ENCODE measurements at regions not wholly inside any gene's neighbourhood (a gene's known extent, or its start where the extent isn't known, plus 50 kb on each side); places are given as distances from the start of the nearest gene placed in this dataset.

GRCh38 chr1:170250531-170251276, 104.9 kb downstream of the NTMT2 start:
- in situ Hi-C loops (cut with MboI; ENCODE audit: low sequenced_read_pairs), result no loop called here
- no peak overlapping the region for H3K4me3 ChIP-seq
- H3K9me3 ChIP-seq, result peaks cover 4% of the 10 kb centered on the region; the same call in 1 of the 2 replicates
- DNase-seq (ENCODE audit: low spot score in 2 of 2), result no peak
- H3K4me1 ChIP-seq, result no peaks in the 10 kb centered on the region
- no peaks in the 10 kb centered on the region for H3K27me3 ChIP-seq (ENCODE audit: low read depth)
- no peaks in the 10 kb centered on the region for H3K36me3 ChIP-seq (replicated peaks)

DNA sequence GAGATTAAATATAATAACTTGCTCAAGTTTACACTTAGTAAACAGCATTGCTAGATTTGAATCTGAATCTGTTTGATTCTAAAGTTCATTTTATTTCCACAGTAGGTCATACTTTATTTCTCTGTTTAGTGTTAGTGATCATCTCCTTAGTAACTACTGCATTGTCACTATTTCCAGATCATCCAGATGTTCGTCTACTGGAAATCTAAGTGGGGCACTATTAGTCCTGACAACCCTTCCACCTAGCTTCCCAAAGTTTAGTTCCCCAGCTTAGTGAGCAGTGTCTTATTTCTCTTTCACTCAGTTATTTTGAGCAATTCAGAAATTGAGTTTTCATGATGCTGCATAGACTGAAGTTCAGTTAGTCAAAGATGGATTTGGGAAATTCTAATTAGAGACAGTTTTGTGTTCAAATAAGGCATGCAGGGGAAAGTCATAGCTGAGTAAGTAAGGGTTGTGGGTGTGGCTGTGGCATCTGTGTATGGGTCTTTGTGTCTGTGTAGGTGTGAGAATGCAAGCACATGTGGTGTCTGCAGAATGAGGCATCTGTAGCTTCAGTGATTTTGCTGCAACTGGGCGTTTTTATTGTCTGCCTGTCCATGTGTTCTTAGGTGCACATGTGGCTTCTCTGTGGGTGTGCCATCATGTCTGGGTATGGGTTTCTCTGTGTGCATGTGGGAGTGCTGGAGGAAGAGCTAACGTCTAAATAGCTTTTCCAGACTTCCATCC, 107.3 kb downstream of the NTMT2 start:
- H3K36me3 ChIP-seq (replicated peaks), result no peaks in the 10 kb centered on the region
- H3K9me3 ChIP-seq, result peaks cover 4% of the 10 kb centered on the region; the same call in 1 of the 2 replicates
- no peak overlapping the region for H3K4me3 ChIP-seq
- no peak for DNase-seq (ENCODE audit: low spot score in 2 of 2)
- H3K27me3 ChIP-seq (ENCODE audit: low read depth), result no peaks in the 10 kb centered on the region
- no peaks in the 10 kb centered on the region for H3K4me1 ChIP-seq
- in situ Hi-C loops (cut with MboI; ENCODE audit: low sequenced_read_pairs), result no loop called here

- in situ Hi-C loops (cut with MboI; ENCODE audit: low sequenced_read_pairs), result no loop called here
- Histone ChIP-seq H3K36me3 (replicated peaks) (no peaks in the 10 kb centered on the region), H3K4me3 (no peak overlapping the region), H3K27me3 (ENCODE audit: low read depth) (no peaks in the 10 kb centered on the region), H3K9me3 (peaks cover 4% of the 10 kb centered on the region; the same call in 1 of the 2 replicates), H3K4me1 (no peaks in the 10 kb centered on the region)
- no peak for DNase-seq (ENCODE audit: low spot score in 2 of 2)
These were observed 108.6 kb downstream of the NTMT2 start for GRCh38 chr1:170254371-170254770.

DNA sequence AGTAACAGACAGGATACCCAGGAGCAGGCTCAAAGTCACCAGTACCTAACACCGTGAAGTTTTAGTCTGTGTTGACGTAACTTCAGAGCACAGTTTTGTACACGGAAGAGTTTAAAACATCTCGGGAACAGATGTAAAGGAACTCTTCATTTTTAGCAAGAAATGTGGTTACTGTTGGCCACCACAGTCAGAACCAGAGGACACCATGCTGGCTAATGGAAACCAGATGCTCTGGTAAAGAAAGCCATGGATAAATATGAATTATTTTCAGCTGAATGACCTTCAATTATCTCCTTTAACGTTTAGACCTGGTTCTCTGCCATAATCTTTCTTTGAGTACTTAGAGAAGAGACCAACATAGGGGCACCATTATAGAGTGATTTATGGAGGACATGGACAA, 115.9 kb downstream of the NTMT2 start:
- Histone ChIP-seq H3K27me3 (ENCODE audit: low read depth) (no peaks in the 10 kb centered on the region), H3K4me3 (no peak overlapping the region), H3K9me3 (no peaks in the 10 kb centered on the region; the same call in 1 of the 2 replicates), H3K36me3 (replicated peaks) (no peaks in the 10 kb centered on the region), H3K4me1 (no peaks in the 10 kb centered on the region; the same call in 1 of the 2 replicates)
- no peak for DNase-seq (ENCODE audit: low spot score in 2 of 2)
- in situ Hi-C loops (cut with MboI; ENCODE audit: low sequenced_read_pairs), result no loop called here

DNA sequence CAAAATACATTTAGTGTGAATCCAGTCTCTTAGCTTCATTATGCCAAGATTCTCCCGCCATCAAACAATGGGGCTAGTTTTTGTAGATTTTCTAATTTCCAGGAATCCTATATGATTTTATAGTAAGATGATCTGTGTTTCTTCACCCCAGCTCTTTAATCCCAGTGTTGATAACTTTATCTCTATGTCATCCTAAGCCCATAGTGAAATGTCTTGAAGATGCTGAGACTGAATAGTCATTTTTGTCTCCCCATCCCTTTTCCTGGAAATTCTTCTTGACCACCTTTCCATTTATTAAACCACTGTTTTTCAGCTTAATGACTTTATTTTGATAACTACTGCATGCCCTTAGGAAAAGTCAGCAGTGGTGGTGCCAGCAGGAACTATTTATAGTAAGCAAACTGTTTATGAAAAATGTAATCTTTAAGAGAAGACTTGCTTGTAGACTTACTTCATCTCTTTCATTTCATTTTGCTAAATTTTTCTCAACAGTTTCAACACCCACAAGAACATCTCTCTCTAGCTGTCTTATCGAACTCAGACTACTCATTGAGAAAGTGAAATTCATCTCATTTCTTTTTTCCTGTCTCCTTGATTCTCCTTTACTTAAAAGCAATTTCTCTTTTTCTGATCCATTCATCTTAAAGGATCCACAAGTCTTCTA, 116.6 kb downstream of the NTMT2 start:
- Histone ChIP-seq H3K9me3 (no peaks in the 10 kb centered on the region; the same call in 1 of the 2 replicates), H3K4me3 (no peak overlapping the region), H3K27me3 (ENCODE audit: low read depth) (no peaks in the 10 kb centered on the region), H3K36me3 (replicated peaks) (no peaks in the 10 kb centered on the region), H3K4me1 (no peaks in the 10 kb centered on the region; the same call in 1 of the 2 replicates)
- no peak for DNase-seq (ENCODE audit: low spot score in 2 of 2)
- in situ Hi-C loops (cut with MboI; ENCODE audit: low sequenced_read_pairs), result no loop called here

GRCh38 chr1:170265234-170265633, 119.5 kb downstream of the NTMT2 start:
- no peaks in the 10 kb centered on the region; the same call in 1 of the 2 replicates for H3K9me3 ChIP-seq
- no peak for DNase-seq (ENCODE audit: low spot score in 2 of 2)
- H3K4me1 ChIP-seq, result no peaks in the 10 kb centered on the region; the same call in 1 of the 2 replicates
- no peak overlapping the region for H3K4me3 ChIP-seq
- H3K27me3 ChIP-seq (ENCODE audit: low read depth), result no peaks in the 10 kb centered on the region
- no peaks in the 10 kb centered on the region for H3K36me3 ChIP-seq (replicated peaks)
- in situ Hi-C loops (cut with MboI; ENCODE audit: low sequenced_read_pairs), result no loop called here

DNA sequence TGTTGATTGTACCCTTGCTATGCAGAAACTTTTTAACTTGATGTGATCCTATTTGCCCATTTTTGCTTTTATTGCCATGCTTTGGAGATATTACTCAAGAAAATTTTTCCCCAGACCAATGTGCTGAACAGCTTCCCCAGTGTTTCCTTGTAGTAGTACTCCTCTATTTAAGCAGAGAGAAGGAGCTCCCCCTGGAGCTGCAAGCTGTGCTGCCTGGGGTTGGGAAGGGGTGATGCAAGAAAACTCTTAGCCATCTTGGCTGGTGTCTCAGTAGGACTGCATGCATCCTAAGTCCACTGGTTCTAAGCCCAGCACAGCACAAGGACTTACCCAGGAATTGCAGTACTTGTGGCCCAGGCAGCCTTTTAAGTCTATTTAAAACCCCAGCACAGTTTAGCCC, 121.6 kb downstream of the NTMT2 start:
- DNase-seq (ENCODE audit: low spot score in 2 of 2), result no peak
- H3K9me3 ChIP-seq, result no peaks in the 10 kb centered on the region; the same call in 1 of the 2 replicates

DNA sequence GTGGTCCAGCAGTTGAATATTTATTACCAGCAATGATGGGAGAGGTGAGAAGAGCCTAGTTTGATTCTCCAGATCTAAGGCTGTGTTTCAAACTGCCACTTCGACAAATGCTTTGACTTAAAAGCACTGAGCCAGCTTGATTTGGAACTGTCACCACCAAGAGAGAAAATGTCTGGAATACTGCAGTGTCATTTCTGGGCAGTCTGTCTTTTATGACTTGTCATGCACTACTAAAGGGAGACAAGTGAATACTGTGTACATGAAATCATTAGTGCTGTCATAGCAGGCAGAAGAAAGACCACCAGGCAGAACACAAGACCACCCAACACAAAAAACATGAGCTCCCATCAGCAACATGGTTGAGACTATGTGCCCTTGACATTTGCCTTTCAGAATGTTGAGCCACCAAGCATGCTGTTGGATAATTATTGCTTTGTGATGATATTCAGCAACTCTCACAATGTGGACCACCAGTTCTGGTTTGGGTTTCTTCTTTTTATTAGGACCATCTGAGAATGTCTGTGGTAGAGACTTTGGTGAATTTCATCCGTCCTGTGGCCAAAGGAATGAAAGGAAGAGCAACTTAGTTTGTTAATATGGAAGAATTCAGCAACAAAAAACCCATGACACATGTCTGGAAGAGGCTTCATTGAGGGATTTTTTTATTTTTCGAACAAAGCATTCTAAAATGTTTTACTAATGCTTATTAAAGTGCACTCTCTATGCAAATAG, 125.8 kb downstream of the NTMT2 start:
- Histone ChIP-seq H3K27me3 (ENCODE audit: low read depth) (no peaks in the 10 kb centered on the region), H3K4me3 (no peak overlapping the region), H3K9me3 (no peaks in the 10 kb centered on the region), H3K4me1 (peaks cover 3% of the 10 kb centered on the region), H3K36me3 (replicated peaks) (no peaks in the 10 kb centered on the region)
- no peak for DNase-seq (ENCODE audit: low spot score in 2 of 2)
- in situ Hi-C loops (cut with MboI; ENCODE audit: low sequenced_read_pairs), result no loop called here

More for the DNA sequence above, 121.6 kb downstream of the NTMT2 start:
- Histone ChIP-seq H3K36me3 (replicated peaks) (no peaks in the 10 kb centered on the region), H3K4me1 (peaks cover 3% of the 10 kb centered on the region), H3K4me3 (no peak overlapping the region), H3K27me3 (ENCODE audit: low read depth) (no peaks in the 10 kb centered on the region)
- in situ Hi-C loops (cut with MboI; ENCODE audit: low sequenced_read_pairs), result no loop called here

DNA sequence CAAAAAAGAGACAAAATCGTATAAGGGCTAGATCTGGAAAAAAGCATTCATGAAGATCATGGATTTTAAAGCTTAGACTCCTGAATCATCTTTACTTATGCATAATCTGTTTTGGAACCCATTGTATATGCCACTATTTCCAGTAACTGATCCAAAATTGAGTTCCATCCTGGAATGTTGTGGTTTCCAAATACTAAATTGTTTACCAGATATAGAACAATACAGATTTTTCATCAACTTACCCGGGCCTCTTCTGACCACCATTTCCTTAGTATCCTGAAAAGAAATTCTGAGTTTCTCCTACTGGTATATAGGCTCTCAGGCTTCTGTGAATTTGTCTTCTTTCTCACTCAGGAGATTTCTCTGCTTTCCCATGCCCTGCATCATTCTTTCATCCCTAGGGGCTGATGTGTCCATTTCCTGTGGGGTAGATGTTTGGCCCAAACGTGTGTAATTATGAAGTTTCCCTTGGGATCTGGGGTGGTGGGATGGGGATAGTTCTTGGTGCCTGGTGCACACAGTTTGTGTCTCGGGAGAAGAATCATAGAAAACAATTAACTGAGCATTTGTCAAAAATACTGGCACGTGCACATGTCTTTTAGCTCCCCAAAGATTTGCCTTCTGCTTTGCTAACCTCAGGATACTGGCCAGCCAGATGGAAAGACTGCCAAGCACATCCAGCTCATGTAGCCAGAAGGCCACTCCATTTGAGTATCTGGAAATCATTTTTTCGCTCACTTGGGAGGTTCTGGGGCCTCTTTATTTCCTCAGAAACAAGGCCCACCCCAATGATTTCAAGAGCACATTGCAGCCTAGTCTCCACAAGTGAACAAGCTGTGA, 127.8 kb downstream of the NTMT2 start:
- no peaks in the 10 kb centered on the region for H3K9me3 ChIP-seq
- no peaks in the 10 kb centered on the region for H3K36me3 ChIP-seq (replicated peaks)
- no peak for DNase-seq (ENCODE audit: low spot score in 2 of 2)
- no peak overlapping the region for H3K4me3 ChIP-seq
- no peaks in the 10 kb centered on the region for H3K27me3 ChIP-seq (ENCODE audit: low read depth)
- in situ Hi-C loops (cut with MboI; ENCODE audit: low sequenced_read_pairs), result no loop called here
- H3K4me1 ChIP-seq, result peaks cover 3% of the 10 kb centered on the region

GRCh38 chr1:170274131-170274501, 128.4 kb downstream of the NTMT2 start:
- in situ Hi-C loops (cut with MboI; ENCODE audit: low sequenced_read_pairs), result no loop called here
- DNase-seq (ENCODE audit: low spot score in 2 of 2), result no peak
- no peak overlapping the region for H3K4me3 ChIP-seq

GRCh38 chr1:170277985-170278384, 132.2 kb downstream of the NTMT2 start:
- Histone ChIP-seq H3K9me3 (no peaks in the 10 kb centered on the region), H3K27me3 (ENCODE audit: low read depth) (no peaks in the 10 kb centered on the region), H3K4me1 (no peaks in the 10 kb centered on the region), H3K36me3 (replicated peaks) (no peaks in the 10 kb centered on the region), H3K4me3 (no peak overlapping the region)
- no peak for DNase-seq (ENCODE audit: low spot score in 2 of 2)
- in situ Hi-C loops (cut with MboI; ENCODE audit: low sequenced_read_pairs), result no loop called here

More at GRCh38 chr1:170274131-170274501, 128.4 kb downstream of the NTMT2 start:
- H3K36me3 ChIP-seq (replicated peaks), result no peaks in the 10 kb centered on the region
- no peaks in the 10 kb centered on the region for H3K9me3 ChIP-seq
- H3K4me1 ChIP-seq, result peaks cover 3% of the 10 kb centered on the region
- no peaks in the 10 kb centered on the region for H3K27me3 ChIP-seq (ENCODE audit: low read depth)

GRCh38 chr1:170284016-170284415, 138.3 kb downstream of the NTMT2 start:
- in situ Hi-C loops (cut with MboI; ENCODE audit: low sequenced_read_pairs), result no loop called here
- Histone ChIP-seq H3K27me3 (ENCODE audit: low read depth) (no peaks in the 10 kb centered on the region), H3K36me3 (replicated peaks) (no peaks in the 10 kb centered on the region), H3K9me3 (no peaks in the 10 kb centered on the region), H3K4me3 (no peak overlapping the region), H3K4me1 (no peaks in the 10 kb centered on the region)
- DNase-seq (ENCODE audit: low spot score in 2 of 2), result no peak

GRCh38 chr1:170284512-170284911, 138.8 kb downstream of the NTMT2 start:
- Histone ChIP-seq H3K9me3 (no peaks in the 10 kb centered on the region), H3K4me3 (no peak overlapping the region), H3K4me1 (no peaks in the 10 kb centered on the region), H3K36me3 (replicated peaks) (no peaks in the 10 kb centered on the region), H3K27me3 (ENCODE audit: low read depth) (no peaks in the 10 kb centered on the region)
- no peak for DNase-seq (ENCODE audit: low spot score in 2 of 2)
- in situ Hi-C loops (cut with MboI; ENCODE audit: low sequenced_read_pairs), result no loop called here

Data from HAP-1 (cell line).